Stimulated activated CD8-positive, alpha-beta memory T cell treated with anti-CD3 and anti-CD28 coated beads, Interleukin-12 subunit alpha, Interleukin-12 subunit beta, amount 100 ng/mL, for 4 hours (primary cell): ENCODE measurements at regions not wholly inside any gene's neighbourhood (a gene's known extent, or its start where the extent isn't known, plus 50 kb on each side); places are given as distances from the start of the nearest gene placed in this dataset.
"Not testable (repeated sequence)": the region's sequence is repeated elsewhere in the genome, so short reads cannot be mapped to it uniquely, and the experiment has no call there.

Source experiments
- DNase-seq: peaks from one replicate; pipeline ENCODE4 v3.0.0-alpha.2; 2020; ENCODE audit warnings: low read depth

GRCh38 chr2:133624551-133624950 lies 56.3 kb upstream of the NCKAP5 start:
- no peak for DNase-seq

- no peak for DNase-seq
Measured at GRCh38 chr2:133627741-133628140, 59.5 kb upstream of the NCKAP5 start.

GRCh38 chr2:133633309-133633708 lies 65.0 kb upstream of the NCKAP5 start:
- no peak for DNase-seq

- DNase-seq, result no peak
Measured at GRCh38 chr2:133633881-133634409, 65.7 kb upstream of the NCKAP5 start.

- DNase-seq, result no peak
Measured at GRCh38 chr2:133635131-133635530, 66.9 kb upstream of the NCKAP5 start.

- no peak for DNase-seq
Measured at GRCh38 chr2:133636287-133636686, 68.0 kb upstream of the NCKAP5 start.

GRCh38 chr2:133640103-133640502 lies 71.8 kb upstream of the NCKAP5 start:
- no peak for DNase-seq

- DNase-seq, result no peak
Measured at GRCh38 chr2:133641497-133641896, 73.2 kb upstream of the NCKAP5 start.

GRCh38 chr2:133641942-133642725 lies 73.9 kb upstream of the NCKAP5 start:
- DNase-seq, result no peak

- no peak for DNase-seq
Measured at GRCh38 chr2:133642791-133643191, 74.5 kb upstream of the NCKAP5 start.

GRCh38 chr2:133643863-133644262 lies 75.6 kb upstream of the NCKAP5 start:
- no peak for DNase-seq

- DNase-seq, result no peak
Measured at GRCh38 chr2:133644846-133645245, 76.6 kb upstream of the NCKAP5 start.

- DNase-seq, result not testable (repeated sequence)
Measured at GRCh38 chr2:133647386-133647785, 79.1 kb upstream of the NCKAP5 start.

- DNase-seq, result no peak
Measured at GRCh38 chr2:133651861-133652260, 83.6 kb upstream of the NCKAP5 start.

- DNase-seq, result no peak
Measured at GRCh38 chr2:133652398-133652797, 84.1 kb upstream of the NCKAP5 start.

GRCh38 chr2:133653056-133653455 lies 84.8 kb upstream of the NCKAP5 start:
- DNase-seq, result no peak

- no peak for DNase-seq
Measured at GRCh38 chr2:133654949-133655348, 86.7 kb upstream of the NCKAP5 start.

- no peak for DNase-seq
Measured at GRCh38 chr2:133655610-133656009, 87.3 kb upstream of the NCKAP5 start.

- DNase-seq, result no peak
Measured at GRCh38 chr2:133657591-133657990, 89.3 kb upstream of the NCKAP5 start.

GRCh38 chr2:133658020-133658903 lies 90.0 kb upstream of the NCKAP5 start:
- no peak for DNase-seq

GRCh38 chr2:133660510-133660909 lies 92.2 kb upstream of the NCKAP5 start:
- DNase-seq, result no peak

GRCh38 chr2:133661392-133661791 lies 93.1 kb upstream of the NCKAP5 start:
- DNase-seq, result no peak

- no peak for DNase-seq
Measured at GRCh38 chr2:133666621-133667020, 98.4 kb upstream of the NCKAP5 start.
